Mesothelial cell of epicardium (in vitro differentiated cells): ENCODE measurements at regions not wholly inside any gene's neighbourhood (a gene's known extent, or its start where the extent isn't known, plus 50 kb on each side); places are given as distances from the start of the nearest gene placed in this dataset.

Source experiments
- DNase-seq, 2 experiments: peaks; one replicate each; pipeline ENCODE4 v3.0.0; 2021; ENCODE audit warnings: low spot score in 2 of 2; ENCODE audit not compliant: unreplicated experiment in 2 of 2
- H3K27ac Mint-ChIP-seq: 2 replicates; pipeline ENCODE4 v1.8.0; 2021; ENCODE audit warnings: mixed read lengths
- H3K27me3 Mint-ChIP-seq: 2 replicates; pipeline ENCODE4 v1.8.0; 2021; ENCODE audit warnings: low read depth, mixed read lengths
- H3K36me3 Mint-ChIP-seq: 2 replicates; pipeline ENCODE4 v1.8.0; 2021; ENCODE audit warnings: mixed read lengths
- H3K4me1 Mint-ChIP-seq: 2 replicates; pipeline ENCODE4 v1.8.0; 2021; ENCODE audit warnings: mixed read lengths
- H3K4me3 Mint-ChIP-seq: 2 replicates; pipeline ENCODE4 v1.8.0; 2021; ENCODE audit warnings: mild to moderate bottlenecking, moderate library complexity, mixed read lengths
- H3K9me3 Mint-ChIP-seq: 2 replicates; pipeline ENCODE4 v1.8.0; 2021; ENCODE audit warnings: mixed read lengths
- CTCF ChIP-seq: fragments of 200-600 bp; sonication (generic); IDR thresholded peaks from one replicate; pipeline ENCODE4 v1.5.0; 2021; ENCODE audit warnings: antibody characterized with exemption; ENCODE audit not compliant: unreplicated experiment

GRCh38 chr3:194256040-194256945, 94.8 kb downstream of the CPN2 start:
- peaks cover 2% of the 10 kb centered on the region for H3K36me3 Mint-ChIP-seq
- H3K9me3 Mint-ChIP-seq = peaks cover 3% of the 10 kb centered on the region
- no peak overlapping the region for H3K4me3 Mint-ChIP-seq
- H3K27ac Mint-ChIP-seq = no peak overlapping the region
- no peaks in the 10 kb centered on the region for H3K27me3 Mint-ChIP-seq
- TF ChIP-seq CTCF = no peak
- H3K4me1 Mint-ChIP-seq = peaks cover 33% of the 10 kb centered on the region
- DNase-seq = peak in 1 of 2 experiments; percentile 34

GRCh38 chr3:194257151-194257621, 93.9 kb downstream of the CPN2 start:
- peaks cover 3% of the 10 kb centered on the region for H3K9me3 Mint-ChIP-seq

GRCh38 chr3:194257916-194258668, 93.0 kb downstream of the CPN2 start:
- Mint-ChIP-seq H3K9me3 (peaks cover 3% of the 10 kb centered on the region), H3K27ac (no peak overlapping the region), H3K4me1 (peaks cover 47% of the 10 kb centered on the region), H3K4me3 (no peak overlapping the region), H3K36me3 (peaks cover 2% of the 10 kb centered on the region), H3K27me3 (no peaks in the 10 kb centered on the region)
- DNase-seq = peak in 1 of 2 experiments; percentile 3
- no peak for TF ChIP-seq CTCF

More at GRCh38 chr3:194257151-194257621, 93.9 kb downstream of the CPN2 start:
- peak in 1 of 2 experiments; percentile 27 for DNase-seq
- Mint-ChIP-seq H3K36me3 (peaks cover 2% of the 10 kb centered on the region), H3K4me1 (peaks cover 39% of the 10 kb centered on the region), H3K4me3 (no peak overlapping the region), H3K27ac (no peak overlapping the region), H3K27me3 (no peaks in the 10 kb centered on the region)
- no peak for TF ChIP-seq CTCF

GRCh38 chr3:194259982-194260766, 91.0 kb downstream of the CPN2 start:
- Mint-ChIP-seq H3K27me3 (no peaks in the 10 kb centered on the region), H3K4me1 (peaks cover 54% of the 10 kb centered on the region), H3K27ac (peak overlapping the region; percentile 51), H3K36me3 (peaks cover 2% of the 10 kb centered on the region), H3K4me3 (no peak overlapping the region), H3K9me3 (peaks cover 3% of the 10 kb centered on the region)
- DNase-seq = no peak
- TF ChIP-seq CTCF = no peak

- peaks cover 3% of the 10 kb centered on the region for H3K9me3 Mint-ChIP-seq
- no peak for TF ChIP-seq CTCF
- peak in 1 of 2 experiments; percentile 29 for DNase-seq
- no peaks in the 10 kb centered on the region for H3K27me3 Mint-ChIP-seq
- H3K36me3 Mint-ChIP-seq = peaks cover 2% of the 10 kb centered on the region
- H3K4me3 Mint-ChIP-seq = no peak overlapping the region
- peaks cover 57% of the 10 kb centered on the region for H3K4me1 Mint-ChIP-seq
- H3K27ac Mint-ChIP-seq = peak overlapping the region; percentile 75
These were observed 89.5 kb downstream of the CPN2 start for GRCh38 chr3:194261581-194262063.
